CD14-positive monocyte (primary cell): ENCODE measurements at regions not wholly inside any gene's neighbourhood (a gene's known extent, or its start where the extent isn't known, plus 50 kb on each side); places are given as distances from the start of the nearest gene placed in this dataset.

Experiments used
- DNase-seq, 3 donors: peaks; one replicate each; pipeline ENCODE4 v3.0.0-alpha.2; 2011 to 2022
- H2AFZ ChIP-seq: 2 replicates; pipeline ENCODE4 v1.6.0; 2012; ENCODE audit warnings: mild to moderate bottlenecking, low read depth, low read length, inconsistent platforms; ENCODE audit not compliant: insufficient read depth, poor library complexity, severe bottlenecking
- H3K27ac ChIP-seq, 2 donors: 1 replicate in 1 of 2; 2 replicates in 1 of 2; pipeline ENCODE4 v1.5.1; 2012 to 2013; ENCODE audit warnings: low read length in 2 of 2, control low read depth in 1 of 2, inconsistent platforms in 1 of 2, low read depth in 1 of 2, mild to moderate bottlenecking in 1 of 2
- H3K27me3 ChIP-seq, 2 donors: one replicate each; pipeline versions ENCODE4 v1.6.0 to v1.6.1; 2011 to 2013; ENCODE audit warnings: low read length in 2 of 2; ENCODE audit not compliant: control insufficient read depth in 2 of 2, insufficient read depth in 2 of 2
- H3K36me3 ChIP-seq, 2 donors: replicated peaks in 1 of 2; 1 replicate in 1 of 2; 2 replicates in 1 of 2; pipeline versions ENCODE4 v1.5.1 to v1.6.1; 2012 to 2013; ENCODE audit warnings: low read length in 2 of 2, control low read depth in 1 of 2, inconsistent platforms in 1 of 2, mild to moderate bottlenecking in 1 of 2; ENCODE audit not compliant: insufficient read depth in 2 of 2, control insufficient read depth in 1 of 2
- H3K4me1 ChIP-seq, 2 donors: 1 replicate in 1 of 2; 2 replicates in 1 of 2; pipeline versions ENCODE4 v1.5.1 to v1.6.1; 2012 to 2013; ENCODE audit warnings: low read length in 2 of 2, control low read depth in 1 of 2, inconsistent platforms in 1 of 2, mild to moderate bottlenecking in 1 of 2, moderate library complexity in 1 of 2; ENCODE audit not compliant: insufficient read depth in 2 of 2, control insufficient read depth in 1 of 2
- H3K4me2 ChIP-seq: replicated peaks from 2 replicates; pipeline ENCODE3; 2012; ENCODE audit warnings: low read length, moderate library complexity, mild to moderate bottlenecking; ENCODE audit not compliant: poor library complexity, severe bottlenecking; ENCODE audit errors: extremely low read depth
- H3K4me3 ChIP-seq, 3 experiments: fragments of 200-600 bp in 1 of 3; sonication (generic) in 1 of 3; replicated peaks in 1 of 3; 1 replicate in 2 of 3; 2 replicates in 1 of 3; pipeline ENCODE4 v1.5.1; 2011 to 2013; ENCODE audit warnings: low read length in 3 of 3, mild to moderate bottlenecking in 3 of 3, control low read depth in 2 of 3, low read depth in 2 of 3, inconsistent platforms in 1 of 3, moderate library complexity in 1 of 3
- H3K79me2 ChIP-seq: 2 replicates; pipeline ENCODE4 v1.6.0; 2012; ENCODE audit warnings: mild to moderate bottlenecking, control low read depth, inconsistent platforms, low read length, moderate library complexity; ENCODE audit not compliant: insufficient read depth
- H3K9ac ChIP-seq: 2 replicates; pipeline ENCODE4 v1.6.0; 2017; ENCODE audit warnings: low read length, mild to moderate bottlenecking; ENCODE audit not compliant: insufficient read depth, poor library complexity, severe bottlenecking
- H3K9me3 ChIP-seq, 2 donors: replicated peaks in 1 of 2; 1 replicate in 1 of 2; 2 replicates in 1 of 2; pipeline versions ENCODE4 v1.5.1 to v1.6.1; 2012 to 2013; ENCODE audit warnings: low read length in 2 of 2, control low read depth in 1 of 2; ENCODE audit not compliant: control insufficient read depth in 1 of 2, insufficient read depth in 1 of 2
- H4K20me1 ChIP-seq: 2 replicates; pipeline ENCODE4 v1.6.0; 2012; ENCODE audit warnings: mild to moderate bottlenecking, low read length, control low read depth, moderate library complexity; ENCODE audit not compliant: insufficient read depth
- H3K27ac Mint-ChIP-seq, 7 donors: one replicate each; pipeline ENCODE4 v1.8.0; 2020; ENCODE audit warnings: mild to moderate bottlenecking in 7 of 7, mixed read lengths in 7 of 7, moderate library complexity in 6 of 7, inconsistent platforms in 2 of 7
- H3K27me3 Mint-ChIP-seq, 3 donors: one replicate each; pipeline ENCODE4 v1.8.0; 2021 to 2022; ENCODE audit warnings: low read depth in 3 of 3, mild to moderate bottlenecking in 3 of 3, mixed read lengths in 3 of 3, moderate library complexity in 3 of 3, inconsistent platforms in 1 of 3
- H3K36me3 Mint-ChIP-seq, 2 donors: one replicate each; pipeline ENCODE4 v1.8.0; 2020; ENCODE audit warnings: mixed read lengths in 2 of 2, inconsistent platforms in 1 of 2, mild to moderate bottlenecking in 1 of 2
- H3K4me1 Mint-ChIP-seq: one replicate; pipeline ENCODE4 v1.8.0; 2020; ENCODE audit warnings: mild to moderate bottlenecking, mixed read lengths
- H3K4me3 Mint-ChIP-seq, 2 donors: one replicate each; pipeline ENCODE4 v1.8.0; 2020; ENCODE audit warnings: mild to moderate bottlenecking in 2 of 2, mixed read lengths in 2 of 2, moderate library complexity in 1 of 2
- H3K9me3 Mint-ChIP-seq, 7 donors: one replicate each; pipeline ENCODE4 v1.8.0; 2020 to 2022; ENCODE audit warnings: mixed read lengths in 7 of 7, mild to moderate bottlenecking in 6 of 7, moderate library complexity in 6 of 7, inconsistent platforms in 2 of 7
- WGBS: methylation state at CpG from one replicate; pipeline ENCODE4 v1.1.5; 2013; ENCODE audit warnings: missing lambda C conversion rate; ENCODE audit not compliant: insufficient coverage; 5-methylcytosine and 5-hydroxymethylcytosine counted together
- intact Hi-C, 2 donors: fragments of 100-400 bp; cut with micrococcal nuclease; formaldehyde crosslinking; loops; one replicate each; pipeline versions ENCODE4 v1.15.0 to v1.15.1; 2023
- TF ChIP-seq, protein P1 (sequence below): fragments of 200-600 bp; IDR thresholded peaks from one replicate; pipeline ENCODE4 v1.8.0; 2022; ENCODE audit warnings: antibody characterized with exemption, mild to moderate bottlenecking

DNA sequence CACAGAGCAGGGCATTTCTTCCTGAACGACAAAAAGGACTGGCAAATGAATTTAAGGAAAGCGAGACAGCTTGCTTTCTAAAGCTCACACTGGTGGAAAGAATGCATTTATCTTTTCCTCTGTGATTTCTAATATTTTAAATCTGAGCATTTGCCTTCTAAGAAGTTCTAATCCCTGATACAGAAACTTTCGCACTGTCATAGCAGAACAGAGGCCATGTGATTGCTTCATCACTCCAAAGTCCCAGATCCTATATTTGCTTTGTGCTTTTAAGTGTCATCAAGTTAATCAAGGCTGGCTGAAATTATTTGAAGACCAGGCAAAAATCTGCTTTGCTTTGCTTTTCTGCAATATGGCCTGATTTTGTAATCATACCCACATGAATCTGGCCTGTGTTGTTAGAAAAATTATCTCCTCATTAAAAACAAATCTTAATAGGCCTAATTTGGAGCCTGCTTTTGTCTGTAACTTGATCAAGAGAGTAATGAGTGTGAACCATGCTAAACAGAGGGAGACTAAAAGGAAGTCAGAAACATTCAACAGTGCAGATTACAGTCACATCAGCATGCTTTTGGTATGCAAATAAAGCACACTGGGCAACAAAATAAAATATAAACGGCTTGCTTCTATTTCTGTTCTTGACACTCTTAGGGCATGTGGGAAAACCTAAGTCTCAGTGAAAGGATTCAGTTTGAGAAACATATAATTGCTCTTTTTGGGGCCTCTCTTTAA is 178.2 kb upstream of the ADAMTS9 start:
- Histone ChIP-seq H3K9ac (no peak overlapping the region), H3K36me3 (no peaks in the 10 kb centered on the region), H3K79me2 (no peaks in the 10 kb centered on the region), H2AFZ (no peak overlapping the region), H3K9me3 (peaks cover 3 to 4% of the 10 kb centered on the region in 2 donors), H3K4me1 (no peaks in the 10 kb centered on the region), H3K27me3 (no peaks in the 10 kb centered on the region), H4K20me1 (no peaks in the 10 kb centered on the region), H3K4me3 (no peak overlapping the region), H3K27ac (no peak overlapping the region), H3K4me2 (no peak overlapping the region)
- TF ChIP-seq, protein P1, sequence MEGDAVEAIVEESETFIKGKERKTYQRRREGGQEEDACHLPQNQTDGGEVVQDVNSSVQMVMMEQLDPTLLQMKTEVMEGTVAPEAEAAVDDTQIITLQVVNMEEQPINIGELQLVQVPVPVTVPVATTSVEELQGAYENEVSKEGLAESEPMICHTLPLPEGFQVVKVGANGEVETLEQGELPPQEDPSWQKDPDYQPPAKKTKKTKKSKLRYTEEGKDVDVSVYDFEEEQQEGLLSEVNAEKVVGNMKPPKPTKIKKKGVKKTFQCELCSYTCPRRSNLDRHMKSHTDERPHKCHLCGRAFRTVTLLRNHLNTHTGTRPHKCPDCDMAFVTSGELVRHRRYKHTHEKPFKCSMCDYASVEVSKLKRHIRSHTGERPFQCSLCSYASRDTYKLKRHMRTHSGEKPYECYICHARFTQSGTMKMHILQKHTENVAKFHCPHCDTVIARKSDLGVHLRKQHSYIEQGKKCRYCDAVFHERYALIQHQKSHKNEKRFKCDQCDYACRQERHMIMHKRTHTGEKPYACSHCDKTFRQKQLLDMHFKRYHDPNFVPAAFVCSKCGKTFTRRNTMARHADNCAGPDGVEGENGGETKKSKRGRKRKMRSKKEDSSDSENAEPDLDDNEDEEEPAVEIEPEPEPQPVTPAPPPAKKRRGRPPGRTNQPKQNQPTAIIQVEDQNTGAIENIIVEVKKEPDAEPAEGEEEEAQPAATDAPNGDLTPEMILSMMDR = no peak
- no peak for DNase-seq
- WGBS = 80% methylated on average over 1 of the region's 4 CpGs
- H3K27ac Mint-ChIP-seq = no peak overlapping the region
- H3K4me3 Mint-ChIP-seq = no peak overlapping the region
- no peaks in the 10 kb centered on the region for H3K27me3 Mint-ChIP-seq
- peaks cover 0 to 6% (median 2%) of the 10 kb centered on the region in 7 donors for H3K9me3 Mint-ChIP-seq
- no peaks in the 10 kb centered on the region for H3K36me3 Mint-ChIP-seq
- no peaks in the 10 kb centered on the region for H3K4me1 Mint-ChIP-seq
- intact Hi-C loops = no loop called here

DNA sequence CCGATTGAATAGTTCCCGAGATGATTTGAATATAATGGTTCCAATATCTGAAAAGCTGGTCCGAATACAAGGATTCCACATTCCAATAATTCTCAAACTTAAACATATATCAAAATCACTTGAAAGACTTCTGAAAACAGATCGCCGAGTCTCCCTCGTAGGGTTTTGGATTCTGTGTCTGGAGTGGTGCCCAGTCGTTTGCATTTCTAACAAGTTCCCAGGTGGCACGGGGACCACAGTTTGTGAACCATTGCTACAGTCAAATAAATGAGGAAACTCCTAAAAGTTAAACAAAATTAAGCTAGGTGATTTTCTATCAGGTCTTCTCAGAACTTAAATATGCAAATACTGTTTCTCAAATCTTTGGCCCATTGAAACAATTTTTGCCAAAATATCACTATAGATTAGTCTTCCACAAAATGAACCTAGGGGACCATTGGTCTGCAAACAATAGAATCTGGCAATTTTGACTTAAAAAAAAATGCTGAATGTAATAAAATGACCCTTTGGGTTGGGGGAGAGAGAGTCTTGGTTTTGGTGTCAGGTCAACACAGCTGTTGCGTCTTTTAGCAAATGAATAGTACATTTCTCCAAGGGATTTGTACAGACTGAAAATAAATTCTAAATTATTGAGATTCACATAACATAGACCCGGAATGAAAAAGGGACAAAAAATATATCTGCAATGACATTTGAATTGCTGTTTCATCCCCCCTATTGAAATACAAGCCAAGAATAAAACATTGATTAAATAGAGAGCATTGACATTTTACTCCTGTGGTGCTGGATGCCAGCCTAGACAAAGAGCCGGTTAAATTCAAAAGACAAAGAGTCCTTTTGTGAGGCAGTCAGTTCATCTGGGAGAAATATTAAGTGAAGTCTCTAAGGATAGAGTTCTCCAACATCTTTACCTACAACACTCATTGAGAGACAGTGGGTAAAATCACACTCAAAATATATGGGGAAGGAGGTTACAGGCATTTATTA is 175.7 kb upstream of the ADAMTS9 start:
- Mint-ChIP-seq H3K9me3 (peaks cover 0 to 6% (median 2%) of the 10 kb centered on the region in 7 donors), H3K36me3 (no peaks in the 10 kb centered on the region), H3K4me1 (no peaks in the 10 kb centered on the region), H3K27me3 (no peaks in the 10 kb centered on the region), H3K27ac (no peak overlapping the region), H3K4me3 (no peak overlapping the region)
- H3K4me3 ChIP-seq = no peak overlapping the region
- H4K20me1 ChIP-seq = no peaks in the 10 kb centered on the region
- H3K9ac ChIP-seq = no peak overlapping the region
- H3K4me1 ChIP-seq = no peaks in the 10 kb centered on the region
- TF ChIP-seq, protein P1 = no peak
- no peak for DNase-seq
- H2AFZ ChIP-seq = no peak overlapping the region
- H3K27me3 ChIP-seq = no peaks in the 10 kb centered on the region
- WGBS = 83% methylated on average over 1 of the region's 11 CpGs
- H3K36me3 ChIP-seq = no peaks in the 10 kb centered on the region
- peaks cover 3 to 4% of the 10 kb centered on the region in 2 donors for H3K9me3 ChIP-seq
- H3K27ac ChIP-seq = no peak overlapping the region
- H3K79me2 ChIP-seq = no peaks in the 10 kb centered on the region
- H3K4me2 ChIP-seq = no peak overlapping the region
- intact Hi-C loops = no loop called here
